IMR-90 (cell line): ENCODE measurements at regions not wholly inside any gene's neighbourhood (a gene's known extent, or its start where the extent isn't known, plus 50 kb on each side); places are given as distances from the start of the nearest gene placed in this dataset.
"Not testable (repeated sequence)": the region's sequence is repeated elsewhere in the genome, so short reads cannot be mapped to it uniquely, and the experiment has no call there.

ENCODE experiments used
- BHLHE40 ChIP-seq: fragments of 150-350 bp; IDR thresholded peaks from 2 replicates; pipeline ENCODE4 v1.6.1; 2016; ENCODE audit warnings: mild to moderate bottlenecking, low read depth, low read length
- CEBPB ChIP-seq: IDR thresholded peaks from 2 replicates; pipeline ENCODE4 v1.6.1; 2012; ENCODE audit warnings: low read depth, low read length, improper control_type of control experiment
- CHD1 ChIP-seq: IDR thresholded peaks from 2 replicates; pipeline ENCODE4 v1.6.1; 2012; ENCODE audit warnings: low read depth, low read length, improper control_type of control experiment
- FOS ChIP-seq: fragments of 150-350 bp; IDR thresholded peaks from 2 replicates; pipeline ENCODE4 v1.6.1; 2016; ENCODE audit warnings: low read depth, low read length
- MAFK ChIP-seq: IDR thresholded peaks from 2 replicates; pipeline ENCODE4 v1.6.1; 2012; ENCODE audit warnings: low read depth, low read length, improper control_type of control experiment
- MXI1 ChIP-seq: IDR thresholded peaks from 2 replicates; pipeline ENCODE4 v1.6.1; 2012; ENCODE audit warnings: low read depth, mild to moderate bottlenecking, low read length, moderate library complexity, borderline replicate concordance
- NFE2L2 ChIP-seq: fragments of 150-350 bp; IDR thresholded peaks from 2 replicates; pipeline ENCODE4 v1.6.1; 2016; ENCODE audit warnings: low read depth, mild to moderate bottlenecking, low read length
- POLR2A ChIP-seq: IDR thresholded peaks from 2 replicates; pipeline ENCODE4 v1.6.1; 2012; ENCODE audit warnings: mild to moderate bottlenecking, low read depth, low read length
- RAD21 ChIP-seq: IDR thresholded peaks from 2 replicates; pipeline ENCODE4 v1.6.1; 2012; ENCODE audit warnings: low read length, improper control_type of control experiment
- RFX5 ChIP-seq: IDR thresholded peaks from 2 replicates; pipeline ENCODE4 v1.8.0; 2012; ENCODE audit warnings: low read depth, mild to moderate bottlenecking, low read length, moderate library complexity
- SMC3 ChIP-seq: fragments of 150-350 bp; IDR thresholded peaks from 2 replicates; pipeline ENCODE4 v1.6.1; 2016; ENCODE audit warnings: low read depth, mild to moderate bottlenecking, antibody characterized with exemption, low read length, moderate library complexity
- TF ChIP-seq, protein P1 (sequence below): conservative IDR thresholded peaks from 2 replicates; pipeline ENCODE4 v1.5.1; 2012; ENCODE audit warnings: mild to moderate bottlenecking, low read depth, low read length, improper control_type of control experiment
- TF ChIP-seq, protein P2 (sequence below): fragments of 150-350 bp; IDR thresholded peaks from 2 replicates; pipeline ENCODE4 v1.6.1; 2017; ENCODE audit warnings: mild to moderate bottlenecking, antibody characterized with exemption, low read length, low read depth
- TF ChIP-seq, protein P3 (sequence below): fragments of 150-350 bp; IDR thresholded peaks from 2 replicates; pipeline ENCODE4 v1.6.1; 2016; ENCODE audit warnings: low read depth, mild to moderate bottlenecking, low read length, moderate library complexity, borderline replicate concordance

DNA sequence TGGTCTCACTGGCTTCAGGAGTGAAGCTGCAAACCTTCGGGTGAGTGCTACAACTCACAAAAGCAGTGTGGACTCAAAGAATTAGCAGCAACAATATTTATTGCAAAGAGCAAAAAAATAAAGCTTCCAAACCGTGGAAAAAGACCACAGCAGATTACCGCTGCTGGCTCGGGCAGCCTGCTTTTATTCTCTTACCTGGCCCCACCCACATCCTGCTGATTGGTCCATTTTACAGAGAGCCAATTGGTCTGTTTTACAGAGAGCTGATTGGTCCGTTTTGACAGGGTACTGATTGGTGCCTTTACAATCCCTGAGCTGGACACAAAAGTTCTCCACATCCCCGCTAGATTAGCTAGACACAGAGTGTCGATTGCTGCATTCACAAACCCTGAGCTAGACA lies 51.5 kb upstream of the CDYL start:
- TF ChIP-seq, protein P1, sequence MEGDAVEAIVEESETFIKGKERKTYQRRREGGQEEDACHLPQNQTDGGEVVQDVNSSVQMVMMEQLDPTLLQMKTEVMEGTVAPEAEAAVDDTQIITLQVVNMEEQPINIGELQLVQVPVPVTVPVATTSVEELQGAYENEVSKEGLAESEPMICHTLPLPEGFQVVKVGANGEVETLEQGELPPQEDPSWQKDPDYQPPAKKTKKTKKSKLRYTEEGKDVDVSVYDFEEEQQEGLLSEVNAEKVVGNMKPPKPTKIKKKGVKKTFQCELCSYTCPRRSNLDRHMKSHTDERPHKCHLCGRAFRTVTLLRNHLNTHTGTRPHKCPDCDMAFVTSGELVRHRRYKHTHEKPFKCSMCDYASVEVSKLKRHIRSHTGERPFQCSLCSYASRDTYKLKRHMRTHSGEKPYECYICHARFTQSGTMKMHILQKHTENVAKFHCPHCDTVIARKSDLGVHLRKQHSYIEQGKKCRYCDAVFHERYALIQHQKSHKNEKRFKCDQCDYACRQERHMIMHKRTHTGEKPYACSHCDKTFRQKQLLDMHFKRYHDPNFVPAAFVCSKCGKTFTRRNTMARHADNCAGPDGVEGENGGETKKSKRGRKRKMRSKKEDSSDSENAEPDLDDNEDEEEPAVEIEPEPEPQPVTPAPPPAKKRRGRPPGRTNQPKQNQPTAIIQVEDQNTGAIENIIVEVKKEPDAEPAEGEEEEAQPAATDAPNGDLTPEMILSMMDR: not testable (repeated sequence)
- not testable (repeated sequence) for TF ChIP-seq RAD21, BHLHE40, CHD1, SMC3, POLR2A, RFX5, FOS, CEBPB, MXI1, MAFK, NFE2L2
- TF ChIP-seq, protein P2, sequence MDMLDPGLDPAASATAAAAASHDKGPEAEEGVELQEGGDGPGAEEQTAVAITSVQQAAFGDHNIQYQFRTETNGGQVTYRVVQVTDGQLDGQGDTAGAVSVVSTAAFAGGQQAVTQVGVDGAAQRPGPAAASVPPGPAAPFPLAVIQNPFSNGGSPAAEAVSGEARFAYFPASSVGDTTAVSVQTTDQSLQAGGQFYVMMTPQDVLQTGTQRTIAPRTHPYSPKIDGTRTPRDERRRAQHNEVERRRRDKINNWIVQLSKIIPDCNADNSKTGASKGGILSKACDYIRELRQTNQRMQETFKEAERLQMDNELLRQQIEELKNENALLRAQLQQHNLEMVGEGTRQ: not testable (repeated sequence)
- TF ChIP-seq, protein P3, sequence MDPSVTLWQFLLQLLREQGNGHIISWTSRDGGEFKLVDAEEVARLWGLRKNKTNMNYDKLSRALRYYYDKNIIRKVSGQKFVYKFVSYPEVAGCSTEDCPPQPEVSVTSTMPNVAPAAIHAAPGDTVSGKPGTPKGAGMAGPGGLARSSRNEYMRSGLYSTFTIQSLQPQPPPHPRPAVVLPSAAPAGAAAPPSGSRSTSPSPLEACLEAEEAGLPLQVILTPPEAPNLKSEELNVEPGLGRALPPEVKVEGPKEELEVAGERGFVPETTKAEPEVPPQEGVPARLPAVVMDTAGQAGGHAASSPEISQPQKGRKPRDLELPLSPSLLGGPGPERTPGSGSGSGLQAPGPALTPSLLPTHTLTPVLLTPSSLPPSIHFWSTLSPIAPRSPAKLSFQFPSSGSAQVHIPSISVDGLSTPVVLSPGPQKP: not testable (repeated sequence)
